DMS153 treated with DMSO at 0.1 percent for 48 hours (cell line): ENCODE measurements at regions not wholly inside any gene's neighbourhood (a gene's known extent, or its start where the extent isn't known, plus 50 kb on each side); places are given as distances from the start of the nearest gene placed in this dataset.

Experiments used
- DNase-seq: peaks from one replicate; lab custom pipeline; 2025; ENCODE audit not compliant: unreplicated experiment; lab: John Stamatoyannopoulos, UW

DNA sequence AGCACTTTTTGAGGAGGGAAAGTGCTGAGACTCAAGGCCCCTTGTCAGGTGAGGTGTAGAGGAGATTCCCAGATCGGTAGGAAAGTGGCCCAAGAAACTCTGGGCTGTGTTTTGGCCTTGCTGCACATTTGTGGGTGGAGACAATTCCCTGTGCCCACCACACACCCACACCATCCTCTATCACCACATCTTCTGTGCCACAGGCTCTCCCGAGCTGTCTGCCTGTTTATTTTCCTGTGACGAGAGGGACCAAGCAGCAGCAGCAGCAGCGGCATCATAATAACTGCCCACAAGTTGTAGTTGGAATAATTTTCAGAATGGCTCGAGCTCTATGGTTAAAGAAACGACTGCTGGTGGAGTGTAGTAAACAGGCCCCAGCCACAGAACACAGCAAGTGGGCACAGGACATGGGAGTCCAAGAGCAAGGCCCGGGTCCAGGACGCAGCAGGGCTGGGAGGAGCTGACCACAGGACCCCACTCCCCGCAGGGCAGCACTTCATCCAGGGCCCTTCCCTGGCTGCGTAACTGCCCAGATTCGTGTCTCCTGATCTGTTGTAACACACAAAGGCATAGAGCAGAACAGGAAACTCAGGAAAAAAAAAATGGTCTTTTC lies 55.6 kb upstream of the BCL2L14 start:
- no peak for DNase-seq

DNA sequence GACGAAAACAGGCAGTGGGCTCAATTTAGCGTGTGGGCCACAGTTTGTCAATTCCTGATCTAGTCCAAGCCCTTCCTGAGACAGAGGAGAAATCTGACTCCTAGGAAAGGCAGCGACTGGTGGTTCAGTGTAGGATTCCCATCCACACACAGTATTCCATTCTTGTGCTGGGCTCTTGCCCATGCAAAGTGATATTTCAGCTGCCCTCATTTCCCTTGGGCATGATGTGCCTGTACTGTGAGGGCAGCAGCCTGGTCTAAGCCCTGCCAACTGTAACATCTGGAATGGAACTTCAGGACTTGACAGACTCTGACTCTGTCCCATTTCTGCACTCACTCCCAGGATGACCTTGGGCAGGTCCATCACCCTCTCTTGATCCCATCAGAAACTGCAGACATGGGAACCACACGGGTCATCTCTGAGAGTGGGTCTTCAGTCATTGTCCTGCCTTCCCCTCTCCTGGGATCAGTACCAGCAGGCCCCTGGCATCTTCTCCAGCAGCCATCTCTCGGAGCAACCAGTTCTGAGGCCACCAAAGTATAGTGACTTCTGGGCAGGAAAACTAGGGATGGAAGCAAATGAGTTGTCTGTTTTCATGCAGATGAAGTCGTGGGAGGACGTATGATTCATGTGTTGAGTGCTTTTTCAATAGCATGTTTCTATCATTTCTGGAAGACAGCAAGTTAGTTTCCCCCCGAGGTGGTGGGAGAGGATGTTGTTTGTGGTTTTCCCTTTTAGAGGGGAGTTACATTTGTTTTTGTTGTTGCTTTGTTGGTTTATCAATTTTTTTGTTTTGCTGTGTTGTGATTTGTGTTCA lies 54.2 kb upstream of the BCL2L14 start:
- DNase-seq = no peak

DNA sequence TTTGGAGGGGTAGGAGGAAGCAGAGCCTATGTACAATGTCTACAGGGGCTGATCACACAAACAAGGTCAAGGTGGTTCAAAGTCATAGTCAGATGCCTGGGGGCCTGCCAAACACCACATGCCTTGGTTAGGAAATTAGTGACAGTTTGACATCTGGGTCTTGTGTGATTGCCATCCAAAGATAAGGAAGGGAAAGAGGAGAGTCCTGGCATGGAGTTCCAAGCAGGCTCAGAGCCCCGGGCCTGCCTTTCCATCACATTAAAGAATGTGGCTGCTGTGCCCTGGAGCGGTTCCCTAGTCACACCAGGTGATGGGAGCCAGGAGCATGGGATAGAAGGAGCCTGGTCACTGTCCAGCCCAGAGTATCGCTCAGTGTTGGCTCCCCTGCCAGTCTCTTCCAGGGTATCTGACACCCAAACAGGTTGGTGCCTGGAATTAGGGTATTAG lies 53.6 kb upstream of the BCL2L14 start:
- no peak for DNase-seq

DNA sequence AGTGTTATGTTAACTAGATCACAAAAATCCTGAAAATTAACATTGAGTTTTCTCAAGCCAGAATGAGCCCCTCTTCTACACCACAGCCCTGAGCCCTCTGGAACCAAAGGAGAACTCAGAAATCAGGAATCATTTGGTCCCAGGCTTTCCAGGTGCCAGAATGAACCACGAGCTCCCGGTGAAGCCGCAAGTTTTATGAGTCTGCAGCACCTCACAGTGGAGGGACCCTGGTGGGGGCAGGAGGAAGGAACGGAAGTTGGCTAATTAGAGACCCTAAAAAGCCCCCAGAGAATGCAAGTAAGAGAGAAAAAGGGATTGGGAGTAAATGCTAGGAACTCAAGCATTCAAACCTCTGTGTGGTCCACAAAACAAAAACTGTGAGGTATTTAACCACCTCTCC lies 52.9 kb upstream of the BCL2L14 start:
- no peak for DNase-seq

DNA sequence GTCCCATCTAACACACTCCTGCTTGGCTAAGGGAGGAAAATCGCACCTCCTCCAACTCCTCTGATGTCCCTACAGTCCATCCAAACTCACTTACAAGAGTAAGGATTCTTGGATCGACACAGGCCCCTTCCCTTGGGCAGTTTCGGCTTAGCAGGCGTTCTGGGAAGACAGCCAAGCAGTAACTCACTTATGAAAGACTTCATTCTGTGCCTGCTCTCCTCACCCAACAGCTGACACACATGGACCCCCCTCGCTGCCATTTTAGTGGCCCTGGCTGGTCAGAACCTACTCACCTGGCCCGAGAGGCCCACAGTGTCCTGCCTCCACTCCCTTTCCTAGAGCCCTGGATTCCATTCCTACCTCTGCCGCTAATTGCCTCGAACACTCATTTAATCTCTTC lies 52.3 kb upstream of the BCL2L14 start:
- no peak for DNase-seq

DNA sequence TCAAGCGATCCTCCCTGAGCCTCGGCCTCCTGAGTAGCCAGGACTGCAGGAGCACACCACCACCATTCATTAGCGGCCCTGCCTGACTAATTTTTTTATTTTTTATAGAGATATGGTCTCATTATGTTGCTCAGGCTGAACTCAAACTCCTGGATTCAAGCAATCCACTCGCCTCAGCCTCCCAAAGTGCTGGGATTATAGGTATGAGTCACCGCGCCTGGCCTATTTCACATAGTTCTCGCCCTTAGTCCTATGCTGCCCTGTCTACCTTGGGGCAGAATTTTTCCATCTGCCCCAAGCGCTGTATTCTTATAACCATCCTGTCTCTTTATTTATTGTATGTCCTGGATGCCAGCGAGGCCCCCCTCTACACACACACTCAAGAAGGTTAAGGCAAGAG lies 50.9 kb upstream of the BCL2L14 start:
- no peak for DNase-seq

DNA sequence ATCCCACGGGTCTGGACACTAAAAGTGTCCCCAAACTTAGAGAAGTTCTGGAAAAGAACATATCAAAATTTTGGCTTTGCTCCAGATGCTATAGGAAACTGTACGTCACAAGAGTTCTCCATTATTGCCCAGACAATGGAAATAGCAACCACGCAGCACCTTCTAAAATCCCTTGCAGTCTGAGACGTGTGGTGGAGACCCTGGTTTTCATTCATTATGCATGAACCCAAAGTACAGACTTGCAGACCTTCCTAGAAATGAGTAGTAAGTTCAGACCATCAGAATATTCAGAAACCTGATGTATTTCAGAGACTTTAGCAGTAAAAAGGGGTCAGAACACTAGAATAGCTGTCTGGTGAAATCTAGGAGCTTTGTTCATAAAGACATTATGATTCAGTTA lies 50.0 kb upstream of the BCL2L14 start:
- DNase-seq = no peak
